WTC11 (cell line): ENCODE measurements at regions not wholly inside any gene's neighbourhood (a gene's known extent, or its start where the extent isn't known, plus 50 kb on each side); places are given as distances from the start of the nearest gene placed in this dataset.

Experiments used
- CREB1 ChIP-seq: sonication (generic); formaldehyde crosslinking; IDR thresholded peaks from 2 replicates; pipeline ENCODE4 v1.8.0; 2023; ENCODE audit warnings: mild to moderate bottlenecking, missing genetic modification reagents
- ZNF423 ChIP-seq: fragments of 250-450 bp; sonication (Bioruptor Pico); IDR thresholded peaks from 2 replicates; pipeline ENCODE4 v2.1.2; 2022; ENCODE audit warnings: mild to moderate bottlenecking, moderate library complexity
- TF ChIP-seq, protein P1 (sequence below): sonication (generic); formaldehyde crosslinking; conservative IDR thresholded peaks from 2 replicates; pipeline ENCODE4 v1.8.1; 2022; ENCODE audit warnings: mild to moderate bottlenecking, missing genetic modification reagents
- TF ChIP-seq, protein P2 (sequence below): sonication (generic); formaldehyde crosslinking; IDR thresholded peaks from 2 replicates; pipeline ENCODE4 v1.8.0; 2022; ENCODE audit warnings: mild to moderate bottlenecking, missing genetic modification reagents
- TF ChIP-seq, protein P3 (sequence below): sonication (generic); formaldehyde crosslinking; IDR thresholded peaks from 2 replicates; pipeline ENCODE4 v1.8.0; 2022; ENCODE audit warnings: mild to moderate bottlenecking, missing genetic modification reagents

DNA sequence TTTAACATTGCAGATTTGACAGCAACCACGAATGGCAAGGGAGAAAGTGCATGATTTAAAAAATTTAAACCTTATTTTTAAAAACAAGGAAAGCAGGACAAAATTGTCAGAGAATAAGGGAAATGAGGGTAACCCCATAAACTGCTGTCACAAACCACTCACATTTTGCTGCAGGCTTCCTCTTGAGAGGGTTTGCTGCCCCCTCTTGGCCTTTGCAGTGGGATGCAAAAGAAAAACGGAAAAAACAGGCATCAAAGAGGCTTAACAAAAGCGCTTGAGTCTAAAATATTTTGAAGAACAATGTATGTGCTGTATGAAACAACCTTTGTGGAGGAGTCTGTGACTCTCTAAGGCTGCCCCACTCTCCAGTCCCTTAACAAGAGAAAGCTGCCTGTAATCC, 91.6 kb downstream of the TMX3 start:
- no peak for TF ChIP-seq ZNF423 (CRISPR knock-in tag)
- no peak for TF ChIP-seq CREB1 (CRISPR knock-in tag)
- TF ChIP-seq, protein P1, sequence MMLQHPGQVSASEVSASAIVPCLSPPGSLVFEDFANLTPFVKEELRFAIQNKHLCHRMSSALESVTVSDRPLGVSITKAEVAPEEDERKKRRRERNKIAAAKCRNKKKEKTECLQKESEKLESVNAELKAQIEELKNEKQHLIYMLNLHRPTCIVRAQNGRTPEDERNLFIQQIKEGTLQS (CRISPR knock-in tag) = no peak
- TF ChIP-seq, protein P2, sequence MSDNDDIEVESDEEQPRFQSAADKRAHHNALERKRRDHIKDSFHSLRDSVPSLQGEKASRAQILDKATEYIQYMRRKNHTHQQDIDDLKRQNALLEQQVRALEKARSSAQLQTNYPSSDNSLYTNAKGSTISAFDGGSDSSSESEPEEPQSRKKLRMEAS (CRISPR knock-in tag) = no peak
- TF ChIP-seq, protein P3, sequence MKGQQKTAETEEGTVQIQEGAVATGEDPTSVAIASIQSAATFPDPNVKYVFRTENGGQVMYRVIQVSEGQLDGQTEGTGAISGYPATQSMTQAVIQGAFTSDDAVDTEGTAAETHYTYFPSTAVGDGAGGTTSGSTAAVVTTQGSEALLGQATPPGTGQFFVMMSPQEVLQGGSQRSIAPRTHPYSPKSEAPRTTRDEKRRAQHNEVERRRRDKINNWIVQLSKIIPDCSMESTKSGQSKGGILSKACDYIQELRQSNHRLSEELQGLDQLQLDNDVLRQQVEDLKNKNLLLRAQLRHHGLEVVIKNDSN (CRISPR knock-in tag) = no peak
